ENCODE measurements at regions not wholly inside any gene's neighbourhood (a gene's known extent, or its start where the extent isn't known, plus 50 kb on each side); places are given as distances from the start of the nearest gene placed in this dataset.
"Not testable (repeated sequence)": the region's sequence is repeated elsewhere in the genome, so short reads cannot be mapped to it uniquely, and the experiment has no call there.

GRCh38 chr12:67543021-67543770, 105.3 kb upstream of the DYRK2 start:
- Mint-ChIP-seq H3K36me3 (no peaks in the 10 kb centered on the region), H3K27me3 (no peaks in the 10 kb centered on the region), H3K4me3 (no peak overlapping the region), H3K4me1 (peaks cover 55% of the 10 kb centered on the region), H3K9me3 (no peaks in the 10 kb centered on the region), H3K27ac (no peak overlapping the region)

- H3K27ac Mint-ChIP-seq, result no peak overlapping the region
- H3K4me1 Mint-ChIP-seq, result peaks cover 54% of the 10 kb centered on the region
- no peaks in the 10 kb centered on the region for H3K36me3 Mint-ChIP-seq
- H3K9me3 Mint-ChIP-seq, result no peaks in the 10 kb centered on the region
- H3K4me3 Mint-ChIP-seq, result no peak overlapping the region
- H3K27me3 Mint-ChIP-seq, result no peaks in the 10 kb centered on the region
These were observed 103.2 kb upstream of the DYRK2 start for GRCh38 chr12:67545298-67545697.

GRCh38 chr12:67546746-67547145, 101.8 kb upstream of the DYRK2 start:
- H3K27ac Mint-ChIP-seq, result no peak overlapping the region
- H3K9me3 Mint-ChIP-seq, result no peaks in the 10 kb centered on the region
- no peak overlapping the region for H3K4me3 Mint-ChIP-seq
- peaks cover 39% of the 10 kb centered on the region for H3K4me1 Mint-ChIP-seq
- no peaks in the 10 kb centered on the region for H3K27me3 Mint-ChIP-seq
- H3K36me3 Mint-ChIP-seq, result peaks cover 4% of the 10 kb centered on the region

GRCh38 chr12:67555075-67555717, 93.3 kb upstream of the DYRK2 start:
- not testable (repeated sequence) for H3K27ac Mint-ChIP-seq

GRCh38 chr12:67558775-67559174, 89.8 kb upstream of the DYRK2 start:
- peaks cover 6% of the 10 kb centered on the region for H3K36me3 Mint-ChIP-seq
- H3K4me3 Mint-ChIP-seq, result no peak overlapping the region
- H3K9me3 Mint-ChIP-seq, result peaks cover 8% of the 10 kb centered on the region
- no peaks in the 10 kb centered on the region for H3K4me1 Mint-ChIP-seq
- no peak overlapping the region for H3K27ac Mint-ChIP-seq
- no peaks in the 10 kb centered on the region for H3K27me3 Mint-ChIP-seq

More at GRCh38 chr12:67555075-67555717, 93.3 kb upstream of the DYRK2 start:
- H3K4me1 Mint-ChIP-seq, H3K9me3 Mint-ChIP-seq, H3K36me3 Mint-ChIP-seq, H3K27me3 Mint-ChIP-seq, H3K4me3 Mint-ChIP-seq: not testable (repeated sequence)

GRCh38 chr12:67559751-67560150, 88.8 kb upstream of the DYRK2 start:
- H3K4me1 Mint-ChIP-seq, result no peaks in the 10 kb centered on the region
- H3K36me3 Mint-ChIP-seq, result peaks cover 5% of the 10 kb centered on the region
- no peak overlapping the region for H3K27ac Mint-ChIP-seq
- H3K9me3 Mint-ChIP-seq, result peaks cover 9% of the 10 kb centered on the region
- H3K27me3 Mint-ChIP-seq, result no peaks in the 10 kb centered on the region
- H3K4me3 Mint-ChIP-seq, result no peak overlapping the region

GRCh38 chr12:67562513-67563287, 85.8 kb upstream of the DYRK2 start:
- Mint-ChIP-seq H3K4me3 (no peak overlapping the region), H3K27me3 (no peaks in the 10 kb centered on the region), H3K27ac (no peak overlapping the region), H3K9me3 (peaks cover 9% of the 10 kb centered on the region), H3K36me3 (peaks cover 5% of the 10 kb centered on the region), H3K4me1 (no peaks in the 10 kb centered on the region)

- Mint-ChIP-seq H3K4me3 (no peak overlapping the region), H3K27me3 (no peaks in the 10 kb centered on the region), H3K9me3 (peaks cover 5% of the 10 kb centered on the region), H3K27ac (no peak overlapping the region), H3K36me3 (peaks cover 5% of the 10 kb centered on the region), H3K4me1 (no peaks in the 10 kb centered on the region)
These were observed 80.5 kb upstream of the DYRK2 start for GRCh38 chr12:67568055-67568454.

- H3K4me3 Mint-ChIP-seq, result no peak overlapping the region
- no peaks in the 10 kb centered on the region for H3K27me3 Mint-ChIP-seq
- peaks cover 2% of the 10 kb centered on the region for H3K36me3 Mint-ChIP-seq
- H3K27ac Mint-ChIP-seq, result no peak overlapping the region
- H3K4me1 Mint-ChIP-seq, result peaks cover 8% of the 10 kb centered on the region
- no peaks in the 10 kb centered on the region for H3K9me3 Mint-ChIP-seq
These were observed 76.1 kb upstream of the DYRK2 start for GRCh38 chr12:67572492-67572891.

- no peak overlapping the region for H3K4me3 Mint-ChIP-seq
- H3K9me3 Mint-ChIP-seq, result no peaks in the 10 kb centered on the region
- peaks cover 2% of the 10 kb centered on the region for H3K36me3 Mint-ChIP-seq
- no peaks in the 10 kb centered on the region for H3K27me3 Mint-ChIP-seq
- no peak overlapping the region for H3K27ac Mint-ChIP-seq
- peaks cover 18% of the 10 kb centered on the region for H3K4me1 Mint-ChIP-seq
These were observed 75.0 kb upstream of the DYRK2 start for GRCh38 chr12:67573566-67573965.

GRCh38 chr12:67578976-67579661, 69.4 kb upstream of the DYRK2 start:
- Mint-ChIP-seq H3K27ac (peak overlapping the region; percentile 65), H3K4me3 (peak overlapping the region; percentile 54), H3K4me1 (peaks cover 47% of the 10 kb centered on the region), H3K9me3 (peaks cover 5% of the 10 kb centered on the region), H3K36me3 (no peaks in the 10 kb centered on the region), H3K27me3 (no peaks in the 10 kb centered on the region)

- no peaks in the 10 kb centered on the region for H3K36me3 Mint-ChIP-seq
- peak overlapping the region; percentile 54 for H3K4me3 Mint-ChIP-seq
- H3K4me1 Mint-ChIP-seq, result peaks cover 48% of the 10 kb centered on the region
- peaks cover 5% of the 10 kb centered on the region for H3K9me3 Mint-ChIP-seq
- H3K27me3 Mint-ChIP-seq, result no peaks in the 10 kb centered on the region
- H3K27ac Mint-ChIP-seq, result peak overlapping the region; percentile 44
These were observed 68.9 kb upstream of the DYRK2 start for GRCh38 chr12:67579662-67580003.

- no peak overlapping the region for H3K27ac Mint-ChIP-seq
- peaks cover 53% of the 10 kb centered on the region for H3K4me1 Mint-ChIP-seq
- H3K27me3 Mint-ChIP-seq, result no peaks in the 10 kb centered on the region
- H3K36me3 Mint-ChIP-seq, result no peaks in the 10 kb centered on the region
- no peak overlapping the region for H3K4me3 Mint-ChIP-seq
- H3K9me3 Mint-ChIP-seq, result peaks cover 5% of the 10 kb centered on the region
These were observed 66.2 kb upstream of the DYRK2 start for GRCh38 chr12:67582238-67582834.

- Mint-ChIP-seq H3K4me3 (no peak overlapping the region), H3K36me3 (no peaks in the 10 kb centered on the region), H3K4me1 (peaks cover 47% of the 10 kb centered on the region), H3K27ac (no peak overlapping the region), H3K9me3 (peaks cover 5% of the 10 kb centered on the region), H3K27me3 (no peaks in the 10 kb centered on the region)
These were observed 65.7 kb upstream of the DYRK2 start for GRCh38 chr12:67582844-67583243.

GRCh38 chr12:67586951-67587350, 61.6 kb upstream of the DYRK2 start:
- H3K4me3 Mint-ChIP-seq, result no peak overlapping the region
- no peak overlapping the region for H3K27ac Mint-ChIP-seq

More at GRCh38 chr12:67586951-67587350, 61.6 kb upstream of the DYRK2 start:
- Mint-ChIP-seq H3K9me3 (peaks cover 4% of the 10 kb centered on the region), H3K4me1 (peaks cover 41% of the 10 kb centered on the region), H3K27me3 (no peaks in the 10 kb centered on the region), H3K36me3 (peaks cover 2% of the 10 kb centered on the region)

All from activated naive CD4-positive, alpha-beta T cell treated with anti-CD3 and anti-CD28 coated beads, Interleukin-2, amount 50 U/mL, for 24 hours (primary cell).